ENCODE measurements at regions not wholly inside any gene's neighbourhood (a gene's known extent, or its start where the extent isn't known, plus 50 kb on each side); places are given as distances from the start of the nearest gene placed in this dataset.

DNA sequence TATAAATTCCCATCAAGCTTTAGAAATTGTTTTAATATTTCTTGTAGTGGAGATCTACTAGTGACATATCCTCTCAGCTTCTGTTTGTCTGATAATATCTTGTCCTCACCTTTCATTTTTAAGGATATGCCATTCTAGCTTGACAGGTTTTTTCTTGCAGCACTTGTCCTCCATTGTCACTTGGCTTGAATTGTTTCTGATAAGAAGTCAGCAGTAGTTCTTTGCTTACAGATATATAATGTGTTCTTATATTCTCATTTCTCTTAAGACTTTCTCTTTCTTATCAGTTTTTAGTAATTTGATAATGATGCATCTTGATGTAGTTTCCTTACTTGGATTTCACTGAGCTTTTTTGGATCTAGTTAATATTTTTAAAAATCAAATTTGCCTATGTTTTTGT lies 120.6 kb upstream of the NUDT6 start:
- TF ChIP-seq, protein P1, sequence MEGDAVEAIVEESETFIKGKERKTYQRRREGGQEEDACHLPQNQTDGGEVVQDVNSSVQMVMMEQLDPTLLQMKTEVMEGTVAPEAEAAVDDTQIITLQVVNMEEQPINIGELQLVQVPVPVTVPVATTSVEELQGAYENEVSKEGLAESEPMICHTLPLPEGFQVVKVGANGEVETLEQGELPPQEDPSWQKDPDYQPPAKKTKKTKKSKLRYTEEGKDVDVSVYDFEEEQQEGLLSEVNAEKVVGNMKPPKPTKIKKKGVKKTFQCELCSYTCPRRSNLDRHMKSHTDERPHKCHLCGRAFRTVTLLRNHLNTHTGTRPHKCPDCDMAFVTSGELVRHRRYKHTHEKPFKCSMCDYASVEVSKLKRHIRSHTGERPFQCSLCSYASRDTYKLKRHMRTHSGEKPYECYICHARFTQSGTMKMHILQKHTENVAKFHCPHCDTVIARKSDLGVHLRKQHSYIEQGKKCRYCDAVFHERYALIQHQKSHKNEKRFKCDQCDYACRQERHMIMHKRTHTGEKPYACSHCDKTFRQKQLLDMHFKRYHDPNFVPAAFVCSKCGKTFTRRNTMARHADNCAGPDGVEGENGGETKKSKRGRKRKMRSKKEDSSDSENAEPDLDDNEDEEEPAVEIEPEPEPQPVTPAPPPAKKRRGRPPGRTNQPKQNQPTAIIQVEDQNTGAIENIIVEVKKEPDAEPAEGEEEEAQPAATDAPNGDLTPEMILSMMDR (IDR thresholded peaks at IDR 0.05): no peak
- no peak for TF ChIP-seq POLR2A (IDR thresholded peaks at IDR 0.05)
